HepG2 (cell line): ENCODE measurements at regions not wholly inside any gene's neighbourhood (a gene's known extent, or its start where the extent isn't known, plus 50 kb on each side); places are given as distances from the start of the nearest gene placed in this dataset.

Experiments
- ATAC-seq: fragments of 200-7000 bp; cut with Tn5 transposase; 3 replicates; pipeline ENCODE4 v1.9.1; 2020; ENCODE audit warnings: mild to moderate bottlenecking, moderate library complexity
- BruUV-seq: library from RNA; stranded (reverse); fragments of 400-500 nt; replicated peaks from 2 replicates; lab custom pipeline; 2021; lab: Mats Ljungman, UMichigan
- CTCF ChIA-PET: fragments of 300-600 bp; formaldehyde crosslinking; extraction: SDS; loops from one replicate; lab custom pipeline; 2021; ENCODE audit warnings: low total read pairs, inconsistent platforms, low intra/inter-chr PET ratio; lab: Yijun Ruan, JAX
- POLR2A ChIA-PET: fragments of 350-600 bp; sonication (Branson Sonifier 250); formaldehyde crosslinking; loops from one replicate; lab custom pipeline; 2020; ENCODE audit warnings: antibody characterized with exemption, inconsistent platforms; lab: Yijun Ruan, JAX
- DNase-seq: peaks from one replicate; pipeline ENCODE4 v3.0.0-alpha.2; 2015; ENCODE audit warnings: low spot score
- FAIRE-seq: peaks from 3 replicates; lab custom pipeline; 2011; peaks lifted over from hg19 to GRCh38; lab: Jason Lieb, UNC
- H2AFZ ChIP-seq: one replicate; pipeline ENCODE4 v1.6.1; 2011; ENCODE audit warnings: low read length, inconsistent platforms
- H3K27ac ChIP-seq: fragments of 300-600 bp; 3 replicates; pipeline ENCODE4 v1.8.0; 2011; ENCODE audit warnings: mixed run types, mild to moderate bottlenecking, mixed read lengths, low read length, inconsistent platforms; ENCODE audit not compliant: insufficient read depth; ENCODE audit errors: extremely low read length
- H3K27me3 ChIP-seq, 2 experiments: fragments of 200-600 bp in 1 of 2; 2 replicates in 1 of 2; 3 replicates in 1 of 2; pipeline versions ENCODE4 v1.6.0 to v1.8.0; 2011; ENCODE audit warnings: low read length in 2 of 2, mild to moderate bottlenecking in 2 of 2, moderate library complexity in 2 of 2, inconsistent platforms in 1 of 2; ENCODE audit not compliant: insufficient read depth in 2 of 2, control insufficient read depth in 1 of 2
- H3K36me3 ChIP-seq, 2 experiments: fragments of 200-600 bp in 1 of 2; replicated peaks in 1 of 2; 2 replicates in 1 of 2; 3 replicates in 1 of 2; pipeline versions ENCODE4 v1.5.1 to v1.8.0; 2011; ENCODE audit warnings: low read length in 2 of 2, inconsistent platforms in 1 of 2; ENCODE audit not compliant: insufficient read depth in 2 of 2, control insufficient read depth in 1 of 2
- H3K4me1 ChIP-seq: 2 replicates; pipeline ENCODE4 v1.5.1; 2012; ENCODE audit warnings: low read length, inconsistent platforms; ENCODE audit not compliant: insufficient read depth
- H3K4me2 ChIP-seq: 2 replicates; pipeline ENCODE4 v1.6.0; 2011; ENCODE audit warnings: low read depth, low read length, inconsistent platforms
- H3K4me3 ChIP-seq, 3 experiments: fragments of 200-600 bp in 1 of 3; sonication (generic), shearing (Covaris generic) in 1 of 3; replicated peaks in 1 of 3; 2 replicates each; pipeline ENCODE4 v1.5.1; 2011 to 2016; ENCODE audit warnings: low read length in 3 of 3, inconsistent platforms in 2 of 3, low read depth in 2 of 3, mild to moderate bottlenecking in 2 of 3, control low read depth in 1 of 3, mixed read lengths in 1 of 3; ENCODE audit not compliant: insufficient read depth in 1 of 3
- H3K79me2 ChIP-seq: one replicate; pipeline ENCODE4 v1.6.1; 2011; ENCODE audit warnings: low read length, inconsistent platforms; ENCODE audit not compliant: insufficient read depth
- H3K9ac ChIP-seq: 2 replicates; pipeline ENCODE4 v1.6.0; 2011; ENCODE audit warnings: mild to moderate bottlenecking, low read depth, low read length, inconsistent platforms; ENCODE audit not compliant: insufficient read depth
- H3K9me3 ChIP-seq: 2 replicates; pipeline ENCODE4 v1.5.1; 2012; ENCODE audit warnings: mild to moderate bottlenecking, low read length
- H4K20me1 ChIP-seq: 2 replicates; pipeline ENCODE4 v1.6.0; 2011; ENCODE audit warnings: inconsistent platforms, mild to moderate bottlenecking, low read length, moderate library complexity; ENCODE audit not compliant: insufficient read depth
- GATAD1 ChIP-seq: IDR thresholded peaks from 2 replicates; pipeline ENCODE4 v1.6.1; 2016; ENCODE audit warnings: missing genetic modification reagents, missing compliant biosample characterization
- HNF4A ChIP-seq: sonication (generic); formaldehyde crosslinking; IDR thresholded peaks from 2 replicates; pipeline ENCODE4 v1.4.0; 2020; ENCODE audit warnings: missing genetic modification reagents
- NCOA1 ChIP-seq: sonication (generic); formaldehyde crosslinking; IDR thresholded peaks from 2 replicates; pipeline ENCODE4 v1.9.0; 2021; ENCODE audit warnings: missing genetic modification reagents
- SCMH1 ChIP-seq: sonication (generic); formaldehyde crosslinking; IDR thresholded peaks from 2 replicates; pipeline ENCODE4 v1.9.0; 2021; ENCODE audit warnings: missing genetic modification reagents, mild to moderate bottlenecking, borderline replicate concordance
- SNAPC2 ChIP-seq: sonication (generic); formaldehyde crosslinking; IDR thresholded peaks from 2 replicates; pipeline ENCODE4 v1.8.1; 2022; ENCODE audit warnings: mild to moderate bottlenecking, missing genetic modification reagents
- ZNF205 ChIP-seq: IDR thresholded peaks from 2 replicates; pipeline ENCODE4 v1.6.1; 2018; ENCODE audit warnings: missing biosample characterization, missing genetic modification reagents
- ZNF224 ChIP-seq: sonication (generic); formaldehyde crosslinking; IDR thresholded peaks from 2 replicates; pipeline ENCODE4 v1.5.0; 2020; ENCODE audit warnings: mild to moderate bottlenecking, missing genetic modification reagents
- ZNF530 ChIP-seq: sonication (generic); formaldehyde crosslinking; IDR thresholded peaks from 2 replicates; pipeline ENCODE4 v1.5.0; 2020; ENCODE audit warnings: low read depth, mild to moderate bottlenecking, missing genetic modification reagents
- ZNF598 ChIP-seq: sonication (generic); formaldehyde crosslinking; IDR thresholded peaks from 2 replicates; pipeline ENCODE4 v1.5.1; 2020; ENCODE audit warnings: mild to moderate bottlenecking, missing genetic modification reagents, borderline replicate concordance
- WGBS: methylation state at CpG from one replicate; pipeline ENCODE4 v1.1.6; 2017; ENCODE audit warnings: low lambda C conversion rate; 5-methylcytosine and 5-hydroxymethylcytosine counted together
- in situ Hi-C: cut with HindIII; loops from 2 replicates; pipeline ENCODE4 v1.10.0; 2017; ENCODE audit warnings: low pct_unique_long_range_greater_than_20kb; ENCODE audit not compliant: extremely low pct_ligation_motif_present
- intact Hi-C: fragments of 100-400 bp; cut with micrococcal nuclease; formaldehyde crosslinking; loops from one replicate; pipeline ENCODE4 v1.10.0; 2022; ENCODE audit not compliant: unreplicated experiment
- TF ChIP-seq, protein P1 (sequence below): IDR thresholded peaks from 2 replicates; pipeline ENCODE4 v1.6.1; 2016; ENCODE audit warnings: low read depth, control low read depth
- TF ChIP-seq, protein P2 (sequence below): IDR thresholded peaks from 2 replicates; pipeline ENCODE4 v1.6.1; 2012; ENCODE audit warnings: low read depth, low read length, improper control_type of control experiment

DNA sequence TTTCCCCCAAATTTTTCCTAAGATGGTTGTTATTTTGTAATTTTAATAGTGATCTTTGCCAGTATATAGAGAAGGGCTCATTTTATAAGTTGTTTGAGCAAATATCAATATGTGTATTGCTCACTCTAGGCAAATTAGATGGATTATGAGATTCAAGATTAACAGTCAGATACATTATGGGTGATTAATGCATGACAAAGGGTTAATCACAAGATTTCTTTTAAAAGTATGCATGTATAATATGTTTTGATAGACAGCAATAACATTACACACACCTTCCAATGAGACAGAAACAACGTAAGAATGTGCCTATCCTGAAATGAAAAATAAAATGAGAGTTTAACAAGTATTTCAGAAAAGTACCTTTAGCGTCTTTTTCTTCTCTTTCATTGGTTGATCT lies 547.6 kb upstream of the AGTR1 start:
- POLR2A ChIA-PET: no interaction called here
- 3% methylated on average over 2 of the region's 2 CpGs for WGBS
- no peak overlapping the region for H3K4me2 ChIP-seq
- TF ChIP-seq SNAPC2 (CRISPR knock-in tag): no peak
- no peak for TF ChIP-seq NCOA1 (CRISPR knock-in tag)
- TF ChIP-seq ZNF530 (CRISPR knock-in tag): no peak
- no peak for TF ChIP-seq SCMH1 (CRISPR knock-in tag)
- TF ChIP-seq HNF4A (CRISPR knock-in tag): no peak
- TF ChIP-seq GATAD1 (CRISPR knock-in tag): no peak
- TF ChIP-seq, protein P1, sequence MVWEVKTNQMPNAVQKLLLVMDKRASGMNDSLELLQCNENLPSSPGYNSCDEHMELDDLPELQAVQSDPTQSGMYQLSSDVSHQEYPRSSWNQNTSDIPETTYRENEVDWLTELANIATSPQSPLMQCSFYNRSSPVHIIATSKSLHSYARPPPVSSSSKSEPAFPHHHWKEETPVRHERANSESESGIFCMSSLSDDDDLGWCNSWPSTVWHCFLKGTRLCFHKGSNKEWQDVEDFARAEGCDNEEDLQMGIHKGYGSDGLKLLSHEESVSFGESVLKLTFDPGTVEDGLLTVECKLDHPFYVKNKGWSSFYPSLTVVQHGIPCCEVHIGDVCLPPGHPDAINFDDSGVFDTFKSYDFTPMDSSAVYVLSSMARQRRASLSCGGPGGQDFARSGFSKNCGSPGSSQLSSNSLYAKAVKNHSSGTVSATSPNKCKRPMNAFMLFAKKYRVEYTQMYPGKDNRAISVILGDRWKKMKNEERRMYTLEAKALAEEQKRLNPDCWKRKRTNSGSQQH: no peak
- TF ChIP-seq ZNF205: no peak
- no peak for TF ChIP-seq ZNF598 (CRISPR knock-in tag)
- no peak for TF ChIP-seq ZNF224 (CRISPR knock-in tag)
- TF ChIP-seq, protein P2, sequence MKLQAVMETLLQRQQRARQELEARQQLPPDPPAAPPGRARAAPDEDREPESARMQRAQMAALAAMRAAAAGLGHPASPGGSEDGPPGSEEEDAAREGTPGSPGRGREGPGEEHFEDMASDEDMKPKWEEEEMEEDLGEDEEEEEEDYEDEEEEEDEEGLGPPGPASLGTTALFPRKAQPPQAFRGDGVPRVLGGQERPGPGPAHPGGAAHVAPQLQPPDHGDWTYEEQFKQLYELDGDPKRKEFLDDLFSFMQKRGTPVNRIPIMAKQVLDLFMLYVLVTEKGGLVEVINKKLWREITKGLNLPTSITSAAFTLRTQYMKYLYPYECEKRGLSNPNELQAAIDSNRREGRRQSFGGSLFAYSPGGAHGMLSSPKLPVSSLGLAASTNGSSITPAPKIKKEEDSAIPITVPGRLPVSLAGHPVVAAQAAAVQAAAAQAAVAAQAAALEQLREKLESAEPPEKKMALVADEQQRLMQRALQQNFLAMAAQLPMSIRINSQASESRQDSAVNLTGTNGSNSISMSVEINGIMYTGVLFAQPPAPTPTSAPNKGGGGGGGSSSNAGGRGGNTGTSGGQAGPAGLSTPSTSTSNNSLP: no peak
- no peaks in the 10 kb centered on the region for H4K20me1 ChIP-seq
- no peak overlapping the region for H2AFZ ChIP-seq
- in situ Hi-C loops: no loop called here
- no peaks in the 10 kb centered on the region for H3K4me1 ChIP-seq
- CTCF ChIA-PET: no interaction called here
- H3K9ac ChIP-seq: no peak overlapping the region
- ATAC-seq (no peak), FAIRE-seq (no peak), DNase-seq (no peak)
- H3K36me3 ChIP-seq: no peaks in the 10 kb centered on the region
- no peaks in the 10 kb centered on the region for H3K79me2 ChIP-seq
- no peak overlapping the region for H3K27ac ChIP-seq
- H3K27me3 ChIP-seq: no peaks in the 10 kb centered on the region
- H3K9me3 ChIP-seq: no peaks in the 10 kb centered on the region
- intact Hi-C loops: no loop called here
- no peak overlapping the region for H3K4me3 ChIP-seq
- BruUV-seq: no TSS peak
